HG03342 (cell line): ENCODE measurements at regions not wholly inside any gene's neighbourhood (a gene's known extent, or its start where the extent isn't known, plus 50 kb on each side); places are given as distances from the start of the nearest gene placed in this dataset.

Experiments used
- ATAC-seq: cut with Tn5 transposase; IDR thresholded peaks from one replicate; pipeline ENCODE4 v1.9.1; 2021; ENCODE audit warnings: mild to moderate bottlenecking, moderate library complexity; ENCODE audit not compliant: unreplicated experiment

GRCh38 chrX:22650691-22651090 is 349.1 kb upstream of the DDX53 start:
- ATAC-seq = no peak

GRCh38 chrX:22652596-22652995 is 347.2 kb upstream of the DDX53 start:
- no peak for ATAC-seq

GRCh38 chrX:22660756-22661155 is 339.0 kb upstream of the DDX53 start:
- no peak for ATAC-seq

GRCh38 chrX:22662776-22663175 is 337.0 kb upstream of the DDX53 start:
- ATAC-seq = no peak

- no peak for ATAC-seq
Measured at GRCh38 chrX:22664826-22665225, 334.9 kb upstream of the DDX53 start.

- ATAC-seq = no peak
Measured at GRCh38 chrX:22665818-22666217, 333.9 kb upstream of the DDX53 start.

GRCh38 chrX:22666441-22666840 is 333.3 kb upstream of the DDX53 start:
- ATAC-seq = peak; percentile 63

- ATAC-seq = no peak
Measured at GRCh38 chrX:22674932-22675331, 324.8 kb upstream of the DDX53 start.

GRCh38 chrX:22686138-22686541 is 313.6 kb upstream of the DDX53 start:
- no peak for ATAC-seq

GRCh38 chrX:22689290-22689689 is 310.5 kb upstream of the DDX53 start:
- no peak for ATAC-seq

GRCh38 chrX:22690116-22690515 is 309.6 kb upstream of the DDX53 start:
- no peak for ATAC-seq

GRCh38 chrX:22691966-22692565 is 307.7 kb upstream of the DDX53 start:
- ATAC-seq = no peak

GRCh38 chrX:22698151-22698550 is 301.6 kb upstream of the DDX53 start:
- ATAC-seq = no peak

GRCh38 chrX:22699581-22700091 is 300.1 kb upstream of the DDX53 start:
- no peak for ATAC-seq

GRCh38 chrX:22712942-22713341 is 286.8 kb upstream of the DDX53 start:
- ATAC-seq = no peak

GRCh38 chrX:22730542-22730941 is 269.2 kb upstream of the DDX53 start:
- ATAC-seq = no peak

- ATAC-seq = no peak
Measured at GRCh38 chrX:22737541-22737940, 262.2 kb upstream of the DDX53 start.

- no peak for ATAC-seq
Measured at GRCh38 chrX:22739276-22739675, 260.5 kb upstream of the DDX53 start.

- ATAC-seq = no peak
Measured at GRCh38 chrX:22740836-22741235, 258.9 kb upstream of the DDX53 start.

- ATAC-seq = no peak
Measured at GRCh38 chrX:22742174-22742573, 257.6 kb upstream of the DDX53 start.

GRCh38 chrX:22746081-22746480 is 253.7 kb upstream of the DDX53 start:
- ATAC-seq = no peak

- peak; percentile 96 for ATAC-seq
Measured at GRCh38 chrX:22748093-22748999, 251.4 kb upstream of the DDX53 start.
